ENCODE measurements at regions not wholly inside any gene's neighbourhood (a gene's known extent, or its start where the extent isn't known, plus 50 kb on each side); places are given as distances from the start of the nearest gene placed in this dataset.

DNA sequence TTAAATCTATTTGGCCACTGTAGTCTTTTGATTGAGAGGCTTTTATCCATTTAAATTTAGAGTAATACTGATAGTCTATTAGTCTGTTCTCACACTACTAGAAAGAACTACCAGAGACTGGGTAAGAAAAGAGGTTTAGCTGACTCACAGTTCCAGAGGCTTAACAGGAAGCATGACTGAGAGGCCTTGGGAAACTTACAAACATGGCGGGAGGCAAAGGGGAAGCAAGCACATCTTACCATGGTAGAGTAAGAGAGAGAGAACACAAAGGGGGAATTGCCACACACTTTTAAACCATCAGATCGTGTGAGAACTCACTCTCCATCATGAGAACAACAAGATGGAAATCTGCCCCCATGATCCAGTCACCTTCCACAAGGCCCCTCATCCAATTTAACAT lies 410.9 kb downstream of the PDGFC start:
- H3K4me3 ChIP-seq (ENCODE audit: low read depth, low read length), result no peak overlapping the region
- no peak for DNase-seq (ENCODE audit: low read depth)
- TF ChIP-seq, protein P1, sequence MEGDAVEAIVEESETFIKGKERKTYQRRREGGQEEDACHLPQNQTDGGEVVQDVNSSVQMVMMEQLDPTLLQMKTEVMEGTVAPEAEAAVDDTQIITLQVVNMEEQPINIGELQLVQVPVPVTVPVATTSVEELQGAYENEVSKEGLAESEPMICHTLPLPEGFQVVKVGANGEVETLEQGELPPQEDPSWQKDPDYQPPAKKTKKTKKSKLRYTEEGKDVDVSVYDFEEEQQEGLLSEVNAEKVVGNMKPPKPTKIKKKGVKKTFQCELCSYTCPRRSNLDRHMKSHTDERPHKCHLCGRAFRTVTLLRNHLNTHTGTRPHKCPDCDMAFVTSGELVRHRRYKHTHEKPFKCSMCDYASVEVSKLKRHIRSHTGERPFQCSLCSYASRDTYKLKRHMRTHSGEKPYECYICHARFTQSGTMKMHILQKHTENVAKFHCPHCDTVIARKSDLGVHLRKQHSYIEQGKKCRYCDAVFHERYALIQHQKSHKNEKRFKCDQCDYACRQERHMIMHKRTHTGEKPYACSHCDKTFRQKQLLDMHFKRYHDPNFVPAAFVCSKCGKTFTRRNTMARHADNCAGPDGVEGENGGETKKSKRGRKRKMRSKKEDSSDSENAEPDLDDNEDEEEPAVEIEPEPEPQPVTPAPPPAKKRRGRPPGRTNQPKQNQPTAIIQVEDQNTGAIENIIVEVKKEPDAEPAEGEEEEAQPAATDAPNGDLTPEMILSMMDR (IDR thresholded peaks at IDR 0.05; ENCODE audit: insufficient read depth, low read length), result no peak

DNA sequence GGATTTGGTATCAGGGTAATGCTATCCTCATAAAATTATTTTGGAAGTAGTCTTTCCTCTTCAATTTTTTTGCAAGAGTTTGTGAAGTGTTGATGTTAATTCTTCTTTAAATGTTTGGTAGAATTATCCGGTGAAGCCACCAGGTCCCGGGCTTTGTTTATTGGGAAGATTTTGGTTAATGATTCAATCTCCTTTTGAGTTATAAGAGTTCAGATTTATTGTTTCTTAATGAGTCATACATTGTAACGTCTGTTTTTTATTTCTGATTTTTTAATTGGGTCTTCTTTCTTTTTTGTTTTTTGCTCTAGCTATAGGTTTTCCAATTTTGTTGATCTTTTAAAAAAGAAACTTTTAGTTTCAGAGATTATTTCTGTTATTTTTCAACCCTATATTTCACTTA lies 412.3 kb downstream of the PDGFC start:
- H3K4me3 ChIP-seq (ENCODE audit: low read depth, low read length), result no peak overlapping the region
- TF ChIP-seq, protein P1 (IDR thresholded peaks at IDR 0.05; ENCODE audit: insufficient read depth, low read length), result no peak
- DNase-seq (ENCODE audit: low read depth), result no peak

DNA sequence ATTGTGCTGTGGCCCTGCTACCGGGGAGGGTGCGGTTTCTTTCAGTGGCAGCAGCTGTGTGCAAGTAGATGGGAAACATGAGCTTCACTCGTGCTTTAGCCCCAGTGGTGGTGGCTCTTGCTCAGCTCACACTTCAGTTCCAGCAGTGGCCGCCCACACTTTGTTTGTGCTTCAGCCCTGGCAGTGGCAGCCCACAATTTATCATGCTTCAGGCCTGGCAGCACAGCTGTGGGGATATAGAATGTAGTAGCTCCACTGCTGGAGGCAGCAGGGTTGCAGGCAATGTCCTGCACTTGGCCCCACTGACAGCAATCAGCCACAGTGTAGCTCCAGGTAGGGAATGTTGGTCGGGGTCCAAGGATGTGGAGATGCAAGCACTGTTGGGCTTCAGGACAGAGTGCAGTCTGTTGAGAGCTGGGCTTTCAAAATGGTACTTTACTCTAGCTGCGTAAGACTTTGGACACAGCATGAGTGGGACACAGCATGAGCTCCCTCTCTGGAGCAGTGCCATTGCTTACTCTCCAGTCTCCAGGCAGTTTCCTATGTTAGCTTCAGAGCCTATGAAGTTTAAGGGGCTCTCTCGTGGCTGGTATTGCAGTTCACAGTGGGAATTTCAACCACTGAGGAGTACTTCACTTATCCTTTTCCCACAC lies 413.1 kb downstream of the PDGFC start:
- TF ChIP-seq, protein P1 (IDR thresholded peaks at IDR 0.05; ENCODE audit: insufficient read depth, low read length), result no peak
- no peak for DNase-seq (ENCODE audit: low read depth)
- no peak overlapping the region for H3K4me3 ChIP-seq (ENCODE audit: low read depth, low read length)

DNA sequence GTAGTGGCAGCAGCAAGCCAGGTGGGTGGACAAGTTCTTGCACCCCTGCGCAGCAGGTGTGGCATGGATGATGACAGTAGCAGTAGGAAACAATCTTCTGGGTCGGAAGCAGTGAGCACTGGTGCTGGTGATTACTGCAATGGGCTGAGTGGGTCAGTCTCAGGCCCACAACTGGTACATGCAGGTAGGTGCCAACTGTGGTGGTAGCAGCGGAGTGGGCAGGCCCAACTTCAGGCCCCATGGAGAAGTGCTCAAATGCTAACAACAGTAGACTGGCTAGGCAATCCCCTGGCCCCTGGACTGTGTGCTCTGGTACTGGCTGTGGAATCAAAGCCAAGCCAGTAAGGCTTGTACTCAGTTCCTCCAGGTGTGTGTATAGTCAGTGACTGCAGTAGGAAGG lies 413.7 kb downstream of the PDGFC start:
- TF ChIP-seq, protein P1 (IDR thresholded peaks at IDR 0.05; ENCODE audit: insufficient read depth, low read length), result no peak
- DNase-seq (ENCODE audit: low read depth), result no peak
- no peak overlapping the region for H3K4me3 ChIP-seq (ENCODE audit: low read depth, low read length)

DNA sequence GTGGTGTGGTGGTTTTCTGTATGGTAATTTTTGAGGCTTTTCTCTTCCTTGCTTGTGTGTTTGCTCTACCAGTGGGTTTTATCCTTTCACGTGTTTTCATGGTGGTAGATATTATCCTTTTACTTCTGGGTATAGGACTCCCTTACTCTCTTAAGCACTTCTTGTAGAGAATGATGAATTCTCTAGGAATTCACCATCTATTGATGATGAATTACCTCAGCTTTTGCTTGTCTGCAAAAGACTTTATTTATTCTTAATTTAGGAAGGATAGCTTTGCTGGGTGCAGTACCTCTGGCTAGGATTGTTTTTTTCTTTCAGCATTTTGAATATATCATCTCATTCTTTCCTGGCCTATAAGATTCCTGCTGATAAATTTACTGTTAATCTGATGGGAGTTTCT lies 415.3 kb downstream of the PDGFC start:
- H3K4me3 ChIP-seq (ENCODE audit: low read depth, low read length), result no peak overlapping the region
- no peak for DNase-seq (ENCODE audit: low read depth)

DNA sequence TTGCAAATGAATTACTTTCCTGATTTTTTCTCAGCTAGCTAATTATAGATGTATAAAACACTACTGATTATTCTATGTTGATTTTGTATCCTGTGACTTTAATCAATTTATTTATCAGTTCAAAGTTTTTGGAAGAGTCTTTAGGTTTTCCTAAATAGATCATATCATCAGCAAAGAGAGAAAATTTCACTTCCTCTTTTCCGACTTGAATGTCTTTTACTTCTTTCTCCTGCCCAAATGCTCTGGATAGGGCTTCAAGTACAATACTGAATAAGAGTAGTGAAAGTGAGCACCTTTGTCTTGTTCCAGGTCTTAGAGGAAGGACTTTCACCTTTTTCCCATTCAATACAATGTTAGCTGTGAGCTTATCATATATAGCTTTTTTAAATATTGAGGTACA lies 417.9 kb downstream of the PDGFC start:
- no peak for DNase-seq (ENCODE audit: low read depth)
- TF ChIP-seq, protein P1 (IDR thresholded peaks at IDR 0.05; ENCODE audit: insufficient read depth, low read length), result no peak

More for the DNA sequence above, 415.3 kb downstream of the PDGFC start:
- TF ChIP-seq, protein P1 (IDR thresholded peaks at IDR 0.05; ENCODE audit: insufficient read depth, low read length), result no peak

DNA sequence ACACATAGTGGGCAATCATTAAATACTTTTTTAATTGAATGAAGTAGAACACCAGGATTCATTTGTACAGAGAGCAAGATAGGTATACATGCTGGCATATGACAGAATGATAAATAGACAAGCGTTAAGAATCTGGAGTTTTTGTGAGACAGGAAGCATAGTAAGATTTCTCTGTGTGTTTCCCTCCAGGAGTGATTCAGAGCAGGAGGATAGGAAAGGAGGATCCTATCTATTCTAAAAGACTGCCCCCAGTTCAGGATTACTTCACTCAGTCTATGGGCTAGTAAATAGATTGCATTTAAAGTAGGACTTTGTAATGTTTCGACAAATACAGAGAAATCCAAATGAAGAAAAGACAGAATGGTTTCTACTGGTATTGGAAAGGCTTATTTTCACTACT lies 423.7 kb downstream of the PDGFC start:
- no peak for DNase-seq (ENCODE audit: low read depth)
- TF ChIP-seq, protein P1 (IDR thresholded peaks at IDR 0.05; ENCODE audit: insufficient read depth, low read length), result no peak
- H3K4me3 ChIP-seq (ENCODE audit: low read depth, low read length), result no peak overlapping the region

More for the DNA sequence above, 417.9 kb downstream of the PDGFC start:
- no peak overlapping the region for H3K4me3 ChIP-seq (ENCODE audit: low read depth, low read length)
